NCI-H524 (cell line): ENCODE measurements at regions not wholly inside any gene's neighbourhood (a gene's known extent, or its start where the extent isn't known, plus 50 kb on each side); places are given as distances from the start of the nearest gene placed in this dataset.

Experiments used
- DNase-seq, 2 experiments: peaks; one replicate each; lab custom pipeline; 2025; lab: John Stamatoyannopoulos, UW

GRCh38 chr16:85187886-85188285 is 75.6 kb upstream of the CIBAR2 start:
- no peak for DNase-seq

- DNase-seq, result no peak
Observed at GRCh38 chr16:85188822-85189672, 76.8 kb upstream of the CIBAR2 start.

GRCh38 chr16:85190572-85190971 is 78.3 kb upstream of the CIBAR2 start:
- no peak for DNase-seq

- no peak for DNase-seq
Observed at GRCh38 chr16:85191341-85191965, 79.2 kb upstream of the CIBAR2 start.

DNA sequence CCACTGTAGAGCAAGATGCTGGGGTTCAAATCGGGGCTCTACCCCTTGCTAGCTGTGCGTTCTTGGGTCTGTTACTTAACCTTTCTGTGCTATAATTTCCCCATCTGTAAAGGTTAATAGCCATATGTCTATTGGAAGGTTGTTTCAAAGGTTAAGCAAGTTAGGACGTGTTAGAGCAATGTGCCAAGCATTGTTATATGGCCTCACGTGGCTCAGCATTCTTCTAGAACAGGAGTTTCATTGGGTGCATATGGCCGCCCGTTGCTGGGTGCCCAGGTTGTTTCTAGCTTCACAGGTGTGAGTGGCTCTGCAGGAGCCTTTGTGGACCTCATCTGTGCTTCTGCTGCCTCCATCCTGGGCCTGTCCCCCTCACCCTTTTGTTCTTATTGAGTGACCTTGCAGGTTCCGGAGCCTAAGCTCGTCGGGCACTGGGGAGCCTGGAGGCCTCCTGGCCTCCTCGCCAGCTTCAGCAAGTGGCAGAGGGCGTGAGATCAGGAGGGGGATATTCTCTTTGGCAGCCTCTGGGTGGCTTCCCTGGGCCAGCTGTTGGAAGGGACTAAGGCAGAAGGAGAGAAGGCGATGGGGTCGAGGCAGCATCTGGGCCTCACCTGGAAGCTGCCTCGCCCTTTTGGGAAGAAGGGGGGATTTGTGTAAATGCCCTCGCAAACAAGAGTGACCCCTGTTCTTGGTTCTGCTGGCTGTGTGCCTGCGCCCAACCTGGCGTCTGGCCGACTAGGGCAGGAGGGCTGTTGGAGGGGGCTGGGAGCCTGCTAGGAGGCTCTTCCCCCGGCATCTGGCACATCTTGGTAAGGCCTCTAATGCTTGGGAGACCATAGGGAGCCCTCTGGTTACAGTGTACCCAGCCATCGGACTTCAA is 80.2 kb upstream of the CIBAR2 start:
- peak; percentile 78 to 89 for DNase-seq

GRCh38 chr16:85193115-85193493 is 80.8 kb upstream of the CIBAR2 start:
- DNase-seq, result no peak

- DNase-seq, result no peak
Observed at GRCh38 chr16:85193876-85194275, 81.6 kb upstream of the CIBAR2 start.

- no peak for DNase-seq
Observed at GRCh38 chr16:85194307-85195270, 82.3 kb upstream of the CIBAR2 start.

- no peak for DNase-seq
Observed at GRCh38 chr16:85195271-85195647, 83.0 kb upstream of the CIBAR2 start.

GRCh38 chr16:85195900-85196772 is 83.9 kb upstream of the CIBAR2 start:
- no peak for DNase-seq

DNA sequence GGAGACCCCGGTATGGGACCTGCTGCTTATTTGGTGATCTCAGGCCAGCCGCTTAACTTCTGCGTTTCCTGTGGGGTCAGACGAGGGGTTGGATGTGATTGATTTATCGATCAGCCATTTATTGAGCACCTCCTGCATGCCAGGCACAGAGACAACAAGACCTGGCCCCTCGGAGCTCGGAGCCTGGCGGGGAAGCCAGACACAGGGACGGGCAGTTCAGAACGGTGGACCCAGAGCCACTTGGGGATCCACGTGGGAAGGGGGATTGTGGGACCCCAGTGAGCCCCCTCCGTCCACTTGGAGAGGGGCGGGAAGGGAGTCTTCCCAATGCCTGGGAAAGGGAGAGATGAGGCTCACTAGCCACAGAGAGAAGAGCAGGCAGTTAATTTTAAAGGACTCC is 84.7 kb upstream of the CIBAR2 start:
- DNase-seq, result no peak

GRCh38 chr16:85197611-85198566 is 85.6 kb upstream of the CIBAR2 start:
- DNase-seq, result no peak

DNA sequence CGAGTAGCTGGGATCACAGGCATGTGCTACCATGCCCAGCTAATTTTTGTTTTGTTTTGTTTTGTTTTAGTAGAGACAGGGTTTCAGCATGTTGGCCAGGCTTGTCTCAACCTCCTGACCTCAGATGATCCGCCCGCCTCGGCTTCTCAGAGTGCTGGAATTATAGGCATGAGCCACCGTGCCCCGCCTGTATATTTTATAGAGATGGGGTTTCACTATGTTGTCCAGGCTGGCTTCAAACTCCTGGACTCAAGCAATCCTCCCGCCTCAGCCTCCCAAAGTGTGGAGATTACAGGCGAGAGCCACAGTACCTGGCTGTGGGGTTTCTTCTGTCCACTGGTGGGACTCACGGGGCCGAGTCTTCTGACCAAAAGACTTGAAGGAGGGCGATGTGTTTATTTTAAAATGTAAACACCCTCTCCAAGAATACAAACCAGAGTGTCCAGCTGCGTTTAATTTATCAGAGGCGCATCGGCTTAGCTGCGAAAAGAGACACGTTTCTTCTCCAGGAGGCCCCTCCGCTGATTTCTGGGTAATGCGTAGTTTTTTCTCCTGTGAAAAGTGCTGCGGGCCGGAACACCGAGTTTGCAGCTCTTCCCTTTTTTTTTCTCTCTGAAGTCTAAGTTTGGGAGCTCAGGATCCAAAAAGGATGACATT is 86.9 kb upstream of the CIBAR2 start:
- no peak for DNase-seq

DNA sequence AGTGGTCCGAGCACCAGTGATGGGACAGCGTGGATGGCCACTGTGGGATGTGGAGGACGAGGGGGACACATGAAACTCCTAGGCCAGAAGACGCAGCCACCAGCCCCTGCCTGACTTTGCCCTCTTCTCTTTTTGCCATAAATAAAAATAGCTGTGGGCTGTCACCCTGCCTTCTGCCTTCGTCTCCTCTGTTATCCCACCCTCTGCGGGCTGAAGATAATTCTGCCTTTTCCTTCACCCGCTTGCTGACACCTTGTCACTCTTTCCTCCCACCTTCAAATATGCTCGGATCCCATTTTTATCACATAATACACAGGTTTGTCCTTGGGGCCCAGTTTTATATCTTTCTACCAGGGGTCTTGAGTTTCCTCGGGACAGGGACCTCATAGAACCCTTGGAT is 87.6 kb upstream of the CIBAR2 start:
- DNase-seq, result no peak

DNA sequence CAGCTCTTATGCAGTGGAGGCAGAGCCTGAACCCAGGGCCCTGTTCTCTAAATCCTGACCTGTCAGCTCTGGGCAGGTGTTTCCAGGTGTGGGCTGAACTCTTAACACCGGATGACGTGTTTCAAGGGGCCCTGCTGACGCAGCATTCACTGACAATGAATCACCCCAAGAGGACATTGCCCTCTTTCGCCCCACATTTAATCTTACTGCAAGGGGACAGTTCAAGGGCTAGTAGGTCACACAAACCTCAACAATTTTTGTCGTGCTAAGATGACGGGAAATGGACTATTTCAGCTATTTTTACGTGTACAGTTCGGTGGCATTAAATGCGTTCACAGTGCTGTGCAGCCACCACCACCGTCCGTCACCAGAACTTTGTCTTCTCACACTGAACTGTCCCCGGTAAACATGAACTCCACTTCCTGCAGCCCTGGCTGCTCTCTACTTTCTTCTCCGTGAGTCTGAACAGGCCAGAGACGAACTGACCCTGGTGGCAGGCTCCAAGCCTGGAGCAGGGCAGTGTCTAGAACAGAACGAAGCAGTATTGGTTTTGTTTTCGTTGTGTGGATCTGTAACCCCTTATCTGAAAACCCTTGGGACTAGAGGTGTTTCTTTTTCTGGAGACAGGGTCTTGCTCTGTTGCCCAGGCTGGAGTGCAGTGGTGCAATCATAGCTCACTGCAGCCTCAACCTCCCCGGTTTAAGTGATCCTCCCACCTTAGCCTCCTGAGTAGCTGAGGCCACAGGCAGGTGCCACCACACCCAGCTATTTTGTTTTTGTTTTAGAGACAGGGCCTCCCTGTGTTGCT is 88.4 kb upstream of the CIBAR2 start:
- no peak for DNase-seq

- no peak for DNase-seq
Observed at GRCh38 chr16:85201574-85201973, 89.3 kb upstream of the CIBAR2 start.

DNA sequence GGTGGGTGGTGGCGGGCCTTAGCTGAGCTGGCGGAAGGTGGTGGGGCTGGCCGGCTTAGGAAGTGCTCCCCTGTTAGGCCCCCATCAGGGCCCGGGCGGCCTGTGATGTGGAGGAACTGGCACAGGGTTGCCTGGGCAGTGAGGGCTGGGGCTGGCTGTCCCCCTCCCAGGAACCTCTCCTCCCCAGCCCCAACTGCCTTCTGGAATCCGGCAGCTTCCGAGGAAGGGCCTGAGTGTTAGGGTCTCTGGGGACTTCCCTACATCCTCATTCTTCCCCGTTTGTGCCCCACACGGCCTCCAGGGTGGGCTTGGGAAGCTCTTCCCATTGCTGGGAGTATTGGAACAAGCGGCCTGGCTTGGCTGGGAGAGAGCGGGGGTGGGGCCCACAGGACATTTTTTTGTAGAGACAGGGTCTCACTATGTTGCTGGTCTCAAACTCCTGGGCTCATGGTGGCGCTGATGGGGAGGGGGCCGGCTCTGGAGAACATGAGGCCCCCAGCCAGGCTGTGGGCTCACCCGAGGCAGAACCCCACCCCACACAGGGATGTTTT is 89.9 kb upstream of the CIBAR2 start:
- peak in 1 of 2 experiments; percentile 33 for DNase-seq
